A673 (cell line): ENCODE measurements at regions not wholly inside any gene's neighbourhood (a gene's known extent, or its start where the extent isn't known, plus 50 kb on each side); places are given as distances from the start of the nearest gene placed in this dataset.

ENCODE experiments used
- BruUV-seq: library from RNA; stranded (reverse); fragments of 400-500 nt; replicated peaks from 2 replicates; lab custom pipeline; 2021; lab: Mats Ljungman, UMichigan
- CTCF ChIA-PET: fragments of 300-600 bp; sonication (Branson Sonifier 250); formaldehyde crosslinking; loops from one replicate; lab custom pipeline; 2022; ENCODE audit warnings: antibody characterized with exemption; lab: Charles Lee
- POLR2A ChIA-PET: fragments of 300-600 bp; sonication (Branson Sonifier 250); formaldehyde crosslinking; loops from one replicate; lab custom pipeline; 2022; ENCODE audit warnings: antibody characterized with exemption; ENCODE audit not compliant: low non-redundant PET; lab: Charles Lee
- DNase-seq: peaks from one replicate; pipeline ENCODE4 v3.0.0-alpha.2; 2015; ENCODE audit warnings: low spot score
- H3K27ac ChIP-seq: fragments of 200-600 bp; sonication (generic); 2 replicates; pipeline ENCODE4 v1.5.1; 2016; ENCODE audit warnings: mixed run types, low read depth, mild to moderate bottlenecking, mixed read lengths, antibody characterized with exemption, low read length; ENCODE audit not compliant: poor library complexity, severe bottlenecking
- H3K27me3 ChIP-seq: fragments of 200-600 bp; sonication (generic); replicated peaks from 2 replicates; pipeline ENCODE4 v1.6.1; 2017; ENCODE audit warnings: mixed run types, low read depth, mild to moderate bottlenecking, mixed read lengths, antibody characterized with exemption, low read length; ENCODE audit not compliant: insufficient read depth, poor library complexity
- H3K36me3 ChIP-seq: fragments of 200-600 bp; sonication (generic); 2 replicates; pipeline ENCODE4 v1.6.1; 2016; ENCODE audit warnings: mixed run types, mild to moderate bottlenecking, mixed read lengths, antibody characterized with exemption, low read length; ENCODE audit not compliant: insufficient read depth, poor library complexity, severe bottlenecking
- H3K4me1 ChIP-seq: fragments of 200-600 bp; sonication (generic); 2 replicates; pipeline ENCODE4 v1.6.1; 2017; ENCODE audit warnings: mixed run types, mild to moderate bottlenecking, mixed read lengths, antibody characterized with exemption, low read length; ENCODE audit not compliant: insufficient read depth, poor library complexity, severe bottlenecking
- H3K4me3 ChIP-seq: fragments of 200-600 bp; sonication (generic); 2 replicates; pipeline ENCODE4 v1.5.1; 2016; ENCODE audit warnings: low read depth, mixed run types, mild to moderate bottlenecking, mixed read lengths, low read length; ENCODE audit not compliant: poor library complexity, severe bottlenecking
- H3K9me3 ChIP-seq: fragments of 200-600 bp; sonication (generic); 2 replicates; pipeline ENCODE4 v1.6.1; 2016; ENCODE audit warnings: mixed run types, low read depth, mild to moderate bottlenecking, mixed read lengths, antibody characterized with exemption, low read length; ENCODE audit not compliant: poor library complexity, severe bottlenecking
- CTCF ChIP-seq: fragments of 300-800, 200-600 bp; sonication (generic); conservative IDR thresholded peaks from 2 replicates; pipeline ENCODE4 v1.5.1; 2017; ENCODE audit warnings: low read depth, mild to moderate bottlenecking, antibody characterized with exemption, low read length, moderate library complexity, mixed read lengths
- EZH2 ChIP-seq: fragments of 200-600 bp; sonication (generic); IDR thresholded peaks from 2 replicates; pipeline ENCODE4 v1.6.1; 2017; ENCODE audit warnings: borderline replicate concordance, low read depth, mild to moderate bottlenecking, mixed read lengths, antibody characterized with exemption, low read length; ENCODE audit not compliant: poor library complexity, severe bottlenecking
- intact Hi-C: fragments of 100-400 bp; cut with micrococcal nuclease; formaldehyde crosslinking; loops from one replicate; pipeline ENCODE4 v1.10.0; 2022; ENCODE audit not compliant: unreplicated experiment

- no TSS peak for BruUV-seq
- TF ChIP-seq EZH2 (no peak), CTCF (no peak)
- no peaks in the 10 kb centered on the region for H3K36me3 ChIP-seq
- DNase-seq = no peak
- ChIA-PET POLR2A (no interaction called here), CTCF (no interaction called here)
- H3K9me3 ChIP-seq = no peaks in the 10 kb centered on the region
- peaks cover 12% of the 10 kb centered on the region for H3K4me1 ChIP-seq
- no peak overlapping the region for H3K4me3 ChIP-seq
- no peaks in the 10 kb centered on the region for H3K27me3 ChIP-seq
- intact Hi-C loops = no loop called here
- H3K27ac ChIP-seq = no peak overlapping the region
Observed at GRCh38 chr2:167401309-167401708, 513.0 kb downstream of the XIRP2 start.

- POLR2A ChIA-PET = no interaction called here
- no peak overlapping the region for H3K4me3 ChIP-seq
- no TSS peak for BruUV-seq
Observed at GRCh38 chr2:167400546-167400945, 512.3 kb downstream of the XIRP2 start.

GRCh38 chr2:167398873-167399272 is 510.6 kb downstream of the XIRP2 start:
- Histone ChIP-seq H3K27ac (no peak overlapping the region), H3K9me3 (no peaks in the 10 kb centered on the region), H3K4me1 (no peaks in the 10 kb centered on the region), H3K4me3 (no peak overlapping the region), H3K27me3 (no peaks in the 10 kb centered on the region), H3K36me3 (no peaks in the 10 kb centered on the region)
- ChIA-PET POLR2A (no interaction called here), CTCF (no interaction called here)
- DNase-seq = no peak
- intact Hi-C loops = no loop called here
- BruUV-seq = no TSS peak
- TF ChIP-seq CTCF (no peak), EZH2 (no peak)

More at GRCh38 chr2:167400546-167400945, 512.3 kb downstream of the XIRP2 start:
- H3K27me3 ChIP-seq = no peaks in the 10 kb centered on the region
- TF ChIP-seq EZH2 = no peak
- no peak for TF ChIP-seq CTCF
- no peaks in the 10 kb centered on the region for H3K36me3 ChIP-seq
- CTCF ChIA-PET = no interaction called here
- no peaks in the 10 kb centered on the region for H3K9me3 ChIP-seq
- no peak for DNase-seq
- peaks cover 4% of the 10 kb centered on the region for H3K4me1 ChIP-seq
- intact Hi-C loops = no loop called here
- no peak overlapping the region for H3K27ac ChIP-seq
